ENCODE measurements at regions not wholly inside any gene's neighbourhood (a gene's known extent, or its start where the extent isn't known, plus 50 kb on each side); places are given as distances from the start of the nearest gene placed in this dataset.
A peak's percentile ranks its signal among the peaks of the same experiment; 100 is the strongest.

DNA sequence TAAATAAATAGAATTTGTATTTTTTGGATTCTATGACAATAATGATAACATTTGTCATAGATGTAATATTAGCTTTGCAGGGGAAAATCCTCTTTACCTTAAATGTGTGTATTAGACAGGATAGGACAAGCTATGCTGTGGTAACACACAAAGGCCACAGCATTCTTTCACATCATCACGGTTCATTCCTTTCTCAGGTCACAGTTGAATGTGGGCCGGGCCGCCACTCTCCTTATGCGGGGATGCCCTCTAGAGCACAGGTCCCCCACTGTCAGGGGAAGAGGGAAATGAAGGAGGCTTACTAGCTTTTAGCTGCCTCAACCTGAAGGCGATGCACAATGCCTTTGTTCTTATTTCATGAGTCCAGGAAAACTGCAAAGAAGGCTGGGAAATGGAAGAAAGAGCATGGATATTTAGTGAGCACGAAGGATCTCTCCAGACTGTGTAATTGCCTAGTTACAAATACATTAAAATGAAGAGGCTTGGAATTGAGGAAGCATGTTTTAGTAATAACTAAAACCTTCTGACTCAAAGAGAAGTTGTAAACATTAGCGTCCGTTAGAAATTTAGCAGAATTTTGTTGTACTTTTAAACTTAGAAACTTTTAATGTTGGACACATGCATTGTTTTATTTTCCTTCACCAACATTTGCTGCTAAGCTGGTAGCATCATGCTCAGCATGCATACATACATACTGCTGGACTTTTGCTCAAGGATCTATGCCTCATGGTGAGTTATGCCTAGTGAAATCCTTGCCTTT, 248.9 kb upstream of the FOXQ1 start:
- no peak for DNase-seq (ENCODE audit: low spot score)

DNA sequence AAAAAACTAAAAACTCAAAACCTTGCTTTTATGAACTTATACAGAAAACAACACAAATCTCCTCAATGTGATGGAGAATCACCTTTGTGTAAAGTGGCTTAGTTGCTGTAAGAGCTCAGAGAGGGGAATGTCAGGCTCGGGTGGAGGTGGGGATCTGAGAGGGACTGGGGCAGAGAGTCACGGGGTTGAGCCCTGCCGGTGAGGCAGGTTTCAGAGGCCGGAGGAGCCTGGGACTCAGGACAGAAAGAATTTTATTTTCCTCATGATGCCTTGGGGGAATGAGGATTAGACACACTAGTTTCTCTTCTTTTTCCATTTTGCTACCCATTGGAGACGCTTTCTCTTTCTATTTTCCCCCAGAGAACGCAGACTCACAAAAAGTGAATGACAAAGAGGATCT, 252.3 kb upstream of the FOXQ1 start:
- DNase-seq (ENCODE audit: low spot score), result no peak

DNA sequence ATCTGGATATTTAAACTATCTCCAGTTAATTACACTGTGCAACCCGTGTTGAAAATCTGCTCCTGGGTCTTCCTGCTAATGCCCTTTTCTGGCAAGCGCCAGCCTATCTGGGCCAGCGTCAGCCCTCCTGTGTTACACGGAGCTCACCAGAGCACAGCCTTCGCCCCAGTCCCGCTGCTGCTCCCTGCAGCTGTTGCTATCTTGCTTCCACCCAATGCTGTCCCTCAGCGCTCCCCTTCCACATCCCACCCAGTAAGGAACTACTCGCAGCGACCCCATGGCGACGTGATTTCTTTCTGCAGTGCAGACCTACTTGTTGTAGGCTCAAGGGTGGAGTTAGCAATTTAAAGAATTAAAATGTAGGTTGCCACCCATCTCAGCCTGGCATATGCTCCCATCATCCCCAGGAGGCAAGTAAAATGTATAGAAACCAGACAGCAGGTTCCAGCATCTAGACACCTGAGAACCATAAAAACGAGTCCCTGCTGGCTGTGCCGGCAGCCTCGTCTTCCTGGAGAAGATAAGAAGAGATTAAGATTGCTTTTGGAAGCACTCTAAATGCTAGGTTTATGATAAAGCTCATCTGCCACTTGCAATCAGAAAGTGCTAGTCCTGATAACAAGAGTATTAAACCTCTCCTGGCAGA, 254.3 kb upstream of the FOXQ1 start:
- no peak for DNase-seq (ENCODE audit: low spot score)

DNA sequence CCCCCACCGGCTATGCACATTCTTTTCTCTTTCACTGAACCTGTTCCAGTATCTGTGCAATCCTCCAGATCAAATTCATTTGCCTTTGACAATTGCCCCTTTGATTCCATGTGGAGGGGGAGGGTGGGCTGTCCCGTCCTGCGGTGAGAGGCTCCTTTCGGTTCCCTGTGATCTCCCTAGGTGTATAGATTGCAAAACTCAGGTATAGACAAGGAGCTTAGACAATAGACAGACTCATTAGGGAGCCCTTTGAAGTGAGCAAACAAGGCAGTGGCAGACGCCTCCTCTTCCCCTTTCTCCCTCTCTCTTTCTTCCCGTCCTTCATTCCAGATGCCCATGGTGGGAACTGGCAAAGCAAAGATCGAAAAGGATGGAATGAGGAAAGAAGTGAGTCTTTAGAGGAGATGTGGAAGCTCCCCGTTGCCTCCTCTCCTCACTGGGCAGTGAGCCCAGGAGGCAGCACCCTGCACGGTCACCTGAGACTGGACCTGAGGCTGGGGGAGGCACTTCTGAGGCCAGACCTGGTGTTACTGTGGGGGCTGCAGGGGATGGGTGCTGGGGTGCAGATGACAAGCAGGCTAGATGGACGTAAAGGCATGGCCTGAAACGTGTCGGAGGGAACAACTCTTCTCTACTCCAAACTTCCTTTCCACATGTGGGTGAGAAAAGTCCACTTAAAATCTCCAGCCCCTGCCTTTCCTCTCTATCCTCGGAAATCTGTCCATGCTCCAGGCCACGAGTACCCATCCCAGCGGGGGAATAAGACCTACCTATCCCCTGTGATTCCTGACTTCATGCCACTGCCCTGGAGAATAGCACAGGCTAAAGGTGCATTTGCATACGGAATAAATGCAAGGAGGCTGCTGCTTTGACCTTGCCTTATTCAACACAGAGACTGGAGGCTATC, 256.6 kb upstream of the FOXQ1 start:
- no peak for DNase-seq (ENCODE audit: low spot score)

DNA sequence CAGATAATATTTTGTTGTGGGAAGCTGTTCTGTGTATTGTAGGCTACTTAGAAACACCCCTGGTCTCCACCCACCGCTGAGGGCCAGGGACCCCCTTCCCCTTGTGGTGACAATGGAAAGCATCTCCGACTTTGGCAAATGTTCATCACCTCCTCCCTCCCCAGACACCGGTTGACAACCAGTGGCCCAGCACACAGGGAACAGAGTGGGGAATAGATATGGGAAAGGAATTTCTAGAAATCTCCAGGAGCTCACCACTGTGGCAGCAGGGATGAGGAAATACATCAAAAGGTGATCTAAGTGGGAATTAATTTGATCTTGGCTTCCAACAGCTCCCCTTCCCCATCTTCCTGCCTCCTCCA, 257.3 kb upstream of the FOXQ1 start:
- DNase-seq (ENCODE audit: low spot score), result no peak

DNA sequence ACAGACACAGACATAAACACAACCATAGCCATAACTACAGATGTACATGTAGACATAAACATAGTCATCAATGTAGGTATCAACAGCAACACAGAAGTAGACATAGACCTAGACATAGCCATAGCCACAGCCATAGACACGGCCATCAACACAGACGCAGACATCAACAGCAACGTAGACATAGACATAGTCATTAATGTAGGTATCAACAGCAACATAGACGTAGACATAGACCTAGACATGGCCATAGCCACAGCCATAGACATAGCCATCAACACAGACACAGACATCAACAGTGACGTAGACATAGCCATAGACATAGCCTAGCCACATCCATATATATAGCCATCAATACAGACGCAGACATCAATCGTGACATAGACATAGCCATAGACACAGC, 258.3 kb upstream of the FOXQ1 start:
- DNase-seq (ENCODE audit: low spot score), result peak; percentile 2

DNA sequence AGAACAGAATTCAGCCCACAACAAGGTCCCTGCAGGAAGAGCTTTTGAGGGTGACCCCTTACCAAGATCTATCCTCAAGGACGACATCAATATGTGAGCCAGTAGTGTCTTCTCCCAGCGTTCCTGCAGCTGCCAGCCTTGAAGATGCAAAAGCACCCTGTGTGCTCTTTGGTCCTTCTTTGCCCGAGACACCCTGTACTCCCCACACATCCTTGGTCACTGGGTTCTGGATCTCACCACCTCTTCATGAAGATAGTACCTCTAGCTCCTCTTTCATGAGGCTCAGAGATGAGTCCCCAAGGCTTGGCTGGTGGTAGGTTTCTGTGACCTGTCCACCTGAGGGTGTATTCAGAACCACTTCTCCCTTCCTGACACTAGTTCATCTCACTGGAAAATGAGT, 259.6 kb upstream of the FOXQ1 start:
- DNase-seq (ENCODE audit: low spot score), result no peak

DNA sequence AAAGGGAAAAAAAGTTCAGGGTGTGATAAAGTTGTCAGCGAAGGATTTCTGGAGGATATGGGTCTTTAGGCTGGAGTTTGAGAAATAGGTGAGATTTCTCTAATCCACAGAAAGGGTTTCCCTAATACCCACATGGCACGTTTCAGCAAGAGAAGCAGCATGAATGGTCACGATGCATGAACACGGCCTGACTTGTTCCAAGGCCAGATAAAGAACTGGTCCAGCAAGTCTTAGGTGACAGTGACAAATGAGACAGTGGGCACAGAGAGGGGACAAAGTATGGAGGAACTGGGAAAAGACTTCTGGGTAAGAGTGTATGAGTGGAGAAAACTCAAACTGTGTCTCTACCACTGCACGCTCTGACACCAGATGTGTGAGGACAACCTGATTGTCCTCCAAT, 262.0 kb upstream of the FOXQ1 start:
- no peak for DNase-seq (ENCODE audit: low spot score)

DNA sequence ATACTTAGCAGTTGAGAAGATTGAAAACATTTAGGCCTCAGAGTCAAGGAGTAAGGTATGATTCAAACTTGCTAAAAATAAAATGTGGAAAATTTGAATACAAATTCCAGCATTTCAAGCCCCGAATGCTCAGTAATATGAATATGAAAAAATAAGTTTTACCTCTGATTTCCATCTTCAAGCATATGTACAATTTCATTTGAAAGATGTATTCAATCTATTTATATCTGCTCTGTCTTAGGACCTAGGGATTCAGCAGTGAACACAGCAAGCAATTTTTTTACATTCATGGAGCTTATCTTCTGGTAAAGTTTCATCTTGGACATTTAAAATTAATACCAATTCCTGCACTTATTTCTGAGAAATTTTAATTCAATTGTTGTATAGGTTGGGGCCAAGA, 262.7 kb upstream of the FOXQ1 start:
- DNase-seq (ENCODE audit: low spot score), result no peak

DNA sequence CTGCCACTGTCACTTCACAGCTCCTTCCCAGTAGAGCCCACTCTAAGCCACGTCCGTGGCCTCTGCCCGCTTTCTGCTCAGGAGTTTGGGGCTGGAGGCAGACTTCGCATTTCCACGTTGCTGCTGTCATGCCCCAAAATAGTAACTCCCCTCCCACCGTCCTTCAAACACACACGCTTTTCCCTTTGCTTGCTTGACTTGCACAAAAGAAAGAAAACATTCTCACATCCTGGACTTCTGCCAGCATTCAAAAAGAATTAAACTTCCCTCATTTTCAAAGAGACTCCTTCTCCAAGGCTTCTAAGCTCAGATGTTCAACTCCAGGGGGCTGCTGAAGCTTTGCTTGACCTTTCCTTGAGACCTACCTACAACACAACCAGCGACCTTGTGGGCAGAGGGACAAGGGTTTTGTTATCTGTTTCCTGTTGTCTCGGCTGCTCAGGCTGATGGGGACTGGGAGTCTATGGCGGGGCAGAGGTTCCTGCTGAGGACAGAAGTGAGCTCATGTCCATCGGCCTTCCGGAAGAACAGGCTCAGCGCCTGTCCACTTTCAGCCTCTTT, 263.8 kb upstream of the FOXQ1 start:
- no peak for DNase-seq (ENCODE audit: low spot score)

DNA sequence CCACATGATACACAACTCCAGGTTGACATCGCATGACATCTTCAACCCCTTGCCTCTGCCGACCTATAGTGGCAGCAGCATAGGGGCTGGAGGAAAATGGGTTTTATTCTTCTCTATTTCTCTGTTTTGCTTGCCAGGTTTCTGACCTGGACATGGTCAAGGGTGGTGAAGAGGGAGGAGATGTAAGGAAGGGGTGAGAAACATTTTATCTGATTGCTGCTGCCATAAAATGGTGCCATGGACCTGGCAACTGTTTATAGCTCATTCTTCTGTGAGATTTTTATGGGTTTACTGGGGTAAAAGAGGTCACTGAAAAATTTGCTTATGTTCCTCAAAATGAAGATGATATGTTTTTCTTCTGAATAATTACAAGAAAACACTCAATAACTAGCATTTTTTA, 266.7 kb upstream of the FOXQ1 start:
- DNase-seq (ENCODE audit: low spot score), result no peak

DNA sequence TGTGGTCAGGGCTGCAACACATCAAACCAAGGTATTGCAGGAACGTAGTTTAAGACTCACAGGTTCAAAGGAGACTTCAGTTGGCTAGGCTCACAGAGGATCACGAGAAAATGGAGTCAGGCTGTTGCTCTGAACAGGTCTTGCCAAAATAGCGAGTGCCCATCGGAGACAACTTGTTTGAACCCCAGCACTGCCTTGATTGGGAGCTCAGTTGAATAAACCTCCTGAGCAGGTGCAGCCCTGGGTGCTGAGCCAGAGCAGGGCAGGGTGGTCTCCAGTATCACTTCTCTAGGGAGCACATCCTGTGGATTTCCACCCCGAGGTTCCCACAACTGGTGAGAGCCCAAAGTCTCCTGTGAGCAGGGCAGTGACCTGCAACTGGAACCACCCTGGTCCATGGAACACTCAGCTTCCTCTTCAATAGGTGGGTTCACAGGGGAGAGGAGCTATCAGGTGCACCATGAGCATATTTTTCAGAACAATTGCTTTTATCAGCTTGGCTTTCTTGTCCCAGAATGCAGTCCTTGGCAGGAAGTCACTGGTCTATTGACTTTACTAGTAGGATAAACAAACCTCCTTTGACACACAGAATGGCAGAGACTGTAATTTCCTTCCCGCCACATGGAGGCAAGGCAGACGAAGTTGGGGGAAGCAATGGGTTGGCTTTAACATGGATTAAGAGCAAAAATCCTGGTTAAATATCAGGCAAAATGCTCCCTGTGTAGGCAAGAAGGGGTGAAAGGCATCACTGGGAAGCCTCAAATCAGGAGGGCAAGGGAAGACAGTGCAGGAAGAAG, 267.7 kb upstream of the FOXQ1 start:
- no peak for DNase-seq (ENCODE audit: low spot score)

DNA sequence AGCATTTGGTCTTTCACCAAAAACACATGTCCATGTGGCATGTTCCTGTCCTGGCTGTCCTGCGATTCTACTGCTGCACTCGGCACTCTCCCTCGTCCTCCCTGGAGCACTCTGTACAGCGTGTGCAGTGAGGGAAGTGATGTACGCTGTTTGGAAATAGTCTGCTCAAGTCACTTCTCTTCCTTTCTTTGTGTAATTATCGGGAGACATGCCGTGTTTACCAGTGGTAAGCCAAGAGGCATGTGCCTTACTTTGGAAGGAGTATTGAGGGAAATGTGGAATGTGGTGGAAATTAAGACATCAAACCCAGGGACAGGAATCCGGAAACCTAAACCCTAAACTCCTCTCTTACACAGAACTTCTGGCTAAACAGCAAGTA, 268.5 kb upstream of the FOXQ1 start:
- DNase-seq (ENCODE audit: low spot score), result no peak

DNA sequence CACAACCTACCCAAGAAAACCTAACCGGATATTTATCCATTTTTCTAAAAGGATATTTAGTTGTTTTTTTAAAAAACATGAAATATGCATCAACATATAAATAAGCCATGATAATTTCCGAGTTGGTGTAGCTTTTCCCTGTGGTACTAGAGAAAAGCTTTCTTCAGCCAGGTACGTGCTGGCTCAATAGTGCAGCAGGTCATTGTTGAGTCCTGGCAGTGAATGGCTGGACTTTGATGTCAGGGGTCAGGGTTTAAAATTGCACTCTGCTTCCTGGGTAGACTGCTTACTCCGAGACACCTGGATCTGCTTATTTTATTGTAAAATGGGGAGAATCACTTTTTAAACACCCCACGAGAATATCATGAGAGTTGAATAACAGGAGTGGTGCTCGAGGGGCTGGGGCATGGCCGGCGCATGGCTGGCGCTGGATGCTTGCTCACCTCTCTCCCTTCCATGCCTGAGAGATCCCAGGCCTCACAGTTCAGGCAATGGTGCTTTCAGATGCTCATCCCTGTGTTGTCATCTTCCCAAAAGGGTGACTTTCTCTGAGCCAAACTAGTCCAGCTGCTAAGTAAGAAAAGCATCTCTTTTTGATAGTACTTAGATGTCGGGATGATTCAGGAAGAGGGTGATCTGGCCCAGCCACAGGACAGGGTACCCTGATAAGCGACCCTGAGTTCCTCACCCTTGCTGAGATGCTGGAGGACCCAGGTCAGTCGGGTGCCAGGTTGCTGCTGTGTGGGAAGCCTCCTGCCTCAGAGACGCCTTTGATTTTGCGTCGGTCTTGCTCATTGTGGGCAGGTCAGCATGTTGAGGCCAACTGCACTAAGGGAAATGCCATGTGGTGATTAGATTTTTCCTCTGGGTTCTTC, 269.1 kb upstream of the FOXQ1 start:
- DNase-seq (ENCODE audit: low spot score), result no peak

DNA sequence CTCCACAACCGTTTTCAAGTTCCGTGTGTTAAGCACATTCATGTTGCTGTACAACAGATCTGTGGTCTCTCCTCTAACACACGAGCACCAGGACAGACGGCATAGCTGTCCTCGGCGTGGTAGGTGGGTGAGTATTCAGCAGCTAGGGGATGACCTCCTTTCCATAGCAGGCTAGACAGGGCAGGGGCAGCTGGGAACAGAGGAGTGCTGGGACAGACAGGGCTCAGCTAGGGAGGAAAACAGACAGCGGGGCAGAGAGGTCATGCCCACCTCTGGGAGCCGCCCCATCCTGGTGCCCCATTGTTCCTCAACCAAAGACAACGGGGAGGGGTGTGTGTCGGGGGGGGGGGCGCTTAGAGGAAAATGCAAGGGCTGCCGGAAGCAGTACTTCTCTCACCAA, 271.5 kb upstream of the FOXQ1 start:
- DNase-seq (ENCODE audit: low spot score), result no peak

DNA sequence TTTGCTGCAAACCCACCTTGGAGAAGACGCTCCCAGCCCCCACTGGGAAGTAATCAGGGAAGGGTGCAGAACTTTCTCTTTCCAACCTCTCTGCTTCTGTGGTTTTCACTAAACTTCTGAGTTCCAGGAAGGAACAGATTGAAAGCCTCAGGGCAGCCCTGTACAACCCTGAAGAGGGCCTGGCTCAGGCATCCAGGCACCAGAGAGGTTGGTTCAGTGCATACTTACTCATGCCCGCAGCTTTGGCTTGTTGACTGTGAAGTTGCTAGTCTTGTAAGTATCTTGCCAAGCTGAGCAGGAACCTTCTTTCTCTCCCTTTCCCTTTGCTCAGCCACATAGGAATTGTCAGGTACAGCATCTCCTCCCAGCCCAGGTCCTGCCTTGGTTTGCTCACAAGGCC, 272.2 kb upstream of the FOXQ1 start:
- no peak for DNase-seq (ENCODE audit: low spot score)

DNA sequence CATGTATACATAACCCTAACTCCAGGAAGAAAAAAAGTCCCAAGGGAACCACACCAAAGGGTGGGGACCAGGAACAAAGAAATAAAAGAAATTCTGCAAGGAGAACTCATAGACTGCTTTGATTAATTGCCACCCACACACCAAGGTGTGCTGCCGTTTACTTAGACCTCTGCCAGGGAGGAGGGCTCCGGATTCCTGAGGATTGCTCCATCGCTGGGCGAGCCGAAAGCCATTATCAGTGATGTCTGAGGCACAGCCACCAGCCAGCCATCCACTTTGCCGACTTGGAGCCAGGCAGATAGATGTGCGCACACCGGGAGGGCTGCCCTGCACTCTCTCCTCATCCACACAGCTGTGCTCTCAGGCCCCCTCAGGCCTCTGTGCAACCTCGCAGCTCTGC, 272.7 kb upstream of the FOXQ1 start:
- DNase-seq (ENCODE audit: low spot score), result no peak

DNA sequence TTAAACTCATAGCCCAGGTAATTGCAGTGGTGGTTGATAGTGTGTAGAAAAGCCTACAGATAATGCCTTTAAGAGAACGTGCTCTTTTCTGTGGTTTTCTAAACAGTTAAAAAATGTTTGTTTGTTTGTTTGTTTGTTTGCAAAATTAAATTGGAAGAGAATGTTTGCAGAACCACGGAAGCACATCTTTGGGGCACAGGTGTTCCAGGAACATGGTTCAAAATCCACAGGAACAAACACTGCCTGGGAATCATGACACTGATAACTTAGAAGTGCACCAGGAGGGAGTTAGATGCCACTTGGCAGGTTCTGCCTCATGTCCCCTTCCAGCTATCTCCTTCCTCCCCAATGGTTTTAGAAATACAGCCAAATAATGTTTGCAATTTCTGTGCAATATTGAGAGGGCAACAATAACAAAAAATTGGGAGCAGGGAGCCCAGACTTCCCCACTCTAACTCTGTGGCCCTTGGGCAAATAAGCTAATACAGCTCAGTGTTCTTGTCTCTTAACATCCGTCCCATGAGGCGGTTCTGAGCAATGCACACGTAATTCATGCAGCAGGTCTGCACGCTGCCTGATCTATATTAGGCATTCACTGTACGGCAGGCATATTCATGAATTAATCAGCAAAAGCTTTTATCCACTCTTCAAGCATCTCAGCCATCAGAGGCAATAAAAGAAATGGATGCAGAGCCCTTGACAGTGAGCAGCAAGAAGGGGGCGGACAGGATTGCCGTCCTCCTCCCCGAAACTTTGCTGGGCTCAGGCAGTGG, 274.3 kb upstream of the FOXQ1 start:
- no peak for DNase-seq (ENCODE audit: low spot score)

DNA sequence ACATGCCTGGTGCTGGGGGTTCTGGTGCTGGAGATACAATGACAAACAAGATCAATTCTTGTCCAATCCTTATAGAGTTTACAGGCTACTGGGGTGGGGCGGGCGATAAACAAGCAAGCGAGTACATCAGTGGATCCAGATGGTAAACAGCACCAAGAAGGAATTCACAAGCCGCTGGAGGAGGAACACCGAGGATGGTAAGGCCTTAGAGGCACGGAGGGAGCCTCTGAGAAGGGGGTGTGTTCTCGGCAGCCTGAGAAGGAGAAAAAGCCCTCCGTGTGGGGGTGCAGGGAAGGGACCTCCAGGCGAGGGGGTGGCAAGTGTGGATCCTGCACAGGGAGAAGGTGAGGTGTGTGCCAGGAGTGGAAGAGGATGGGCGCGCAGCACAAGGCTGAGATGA, 276.5 kb upstream of the FOXQ1 start:
- no peak for DNase-seq (ENCODE audit: low spot score)

DNA sequence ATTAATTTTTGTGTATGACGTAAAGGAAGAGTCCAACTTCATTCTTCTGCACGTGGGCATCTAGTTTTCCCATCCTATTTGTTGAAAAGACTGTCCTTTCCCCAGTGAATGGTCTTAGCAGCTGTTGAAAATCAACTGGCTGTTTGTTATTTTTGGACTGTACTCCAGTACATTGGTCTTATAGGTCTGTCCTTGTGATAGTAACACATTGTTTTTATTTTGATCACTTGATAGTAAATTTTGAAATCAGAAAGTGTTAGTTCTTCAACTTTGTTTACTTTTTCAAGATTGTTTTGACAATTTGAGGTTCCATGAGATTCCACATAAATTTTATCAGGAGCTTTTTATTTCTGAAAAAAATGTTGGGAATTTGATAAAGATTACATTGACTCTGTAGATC, 280.2 kb upstream of the FOXQ1 start:
- DNase-seq (ENCODE audit: low spot score), result no peak
